Endothelial cell of umbilical vein (primary cell): ENCODE measurements at regions not wholly inside any gene's neighbourhood (a gene's known extent, or its start where the extent isn't known, plus 50 kb on each side); places are given as distances from the start of the nearest gene placed in this dataset.

Experiments used
- BruUV-seq: library from RNA; stranded (reverse); fragments of 400-500 nt; replicated peaks from 2 replicates; lab custom pipeline; 2021; lab: Mats Ljungman, UMichigan
- CTCF ChIA-PET: fragments of 300-600, 350-600 bp; sonication (Branson Sonifier 250); formaldehyde crosslinking; loops from one replicate; lab custom pipeline; 2021; ENCODE audit warnings: antibody characterized with exemption, inconsistent platforms; lab: Charles Lee
- POLR2A ChIA-PET: fragments of 300-600, 350-600 bp; sonication (Branson Sonifier 250); formaldehyde crosslinking; loops from one replicate; lab custom pipeline; 2021; ENCODE audit warnings: antibody characterized with exemption, inconsistent platforms; lab: Charles Lee
- DNase-seq: peaks from one replicate; pipeline ENCODE4 v3.0.0-alpha.2; 2011; ENCODE audit warnings: low read depth, low spot score
- FAIRE-seq: peaks from 2 replicates; lab custom pipeline; 2011; peaks lifted over from hg19 to GRCh38; lab: Jason Lieb, UNC
- H2AFZ ChIP-seq: 2 replicates; pipeline ENCODE4 v1.6.0; 2012; ENCODE audit warnings: low read depth, low read length, control low read depth, inconsistent platforms
- H3K27ac ChIP-seq: 2 replicates; pipeline ENCODE4 v1.5.1; 2011; ENCODE audit warnings: low read depth, mild to moderate bottlenecking, control low read depth, low read length, moderate library complexity; ENCODE audit not compliant: insufficient read depth
- H3K27me3 ChIP-seq, 2 experiments: 2 replicates each; pipeline versions ENCODE4 v1.6.0 to v1.6.1; 2011; ENCODE audit warnings: low read length in 2 of 2, mixed read lengths in 1 of 2; ENCODE audit not compliant: control insufficient read depth in 2 of 2, insufficient read depth in 2 of 2
- H3K36me3 ChIP-seq, 2 experiments: 2 replicates in 1 of 2; 3 replicates in 1 of 2; pipeline ENCODE4 v1.5.1; 2011; ENCODE audit warnings: low read length in 2 of 2, mild to moderate bottlenecking in 1 of 2, moderate library complexity in 1 of 2; ENCODE audit not compliant: control insufficient read depth in 2 of 2, insufficient read depth in 2 of 2; ENCODE audit errors: extremely low read depth in 1 of 2
- H3K4me1 ChIP-seq: 3 replicates; pipeline ENCODE4 v1.5.1; 2011; ENCODE audit warnings: mild to moderate bottlenecking, low read length; ENCODE audit not compliant: control insufficient read depth, insufficient read depth; ENCODE audit errors: extremely low read depth
- H3K4me2 ChIP-seq: 2 replicates; pipeline ENCODE4 v1.6.1; 2011; ENCODE audit warnings: low read length, control low read depth, mixed read lengths; ENCODE audit not compliant: insufficient read depth
- H3K4me3 ChIP-seq, 3 experiments: fragments of 200-600 bp in 1 of 3; sonication (generic), shearing (Covaris generic) in 1 of 3; replicated peaks in 1 of 3; 2 replicates each; pipeline ENCODE4 v1.5.1; 2011 to 2016; ENCODE audit warnings: control low read depth in 3 of 3, low read length in 3 of 3, mild to moderate bottlenecking in 2 of 3, inconsistent platforms in 1 of 3, low read depth in 1 of 3, moderate library complexity in 1 of 3; ENCODE audit not compliant: insufficient read depth in 1 of 3
- H3K79me2 ChIP-seq: 2 replicates; pipeline ENCODE4 v1.6.0; 2012; ENCODE audit warnings: low read length, inconsistent platforms; ENCODE audit not compliant: control insufficient read depth, insufficient read depth
- H3K9ac ChIP-seq: replicated peaks from 2 replicates; pipeline ENCODE3; 2011; ENCODE audit warnings: low read length, control low read depth; ENCODE audit not compliant: insufficient read depth; ENCODE audit errors: extremely low read depth
- H3K9me1 ChIP-seq: replicated peaks from 3 replicates; pipeline ENCODE4 v1.6.0; 2011; ENCODE audit warnings: mild to moderate bottlenecking, low read length; ENCODE audit not compliant: control insufficient read depth, insufficient read depth; ENCODE audit errors: extremely low read depth
- H3K9me3 ChIP-seq: replicated peaks from 2 replicates; pipeline ENCODE4 v1.5.1; 2012; ENCODE audit warnings: low read length, inconsistent platforms; ENCODE audit not compliant: control insufficient read depth, insufficient read depth
- H4K20me1 ChIP-seq: replicated peaks from 2 replicates; pipeline ENCODE3; 2011; ENCODE audit warnings: mild to moderate bottlenecking, low read length; ENCODE audit not compliant: control insufficient read depth, insufficient read depth; ENCODE audit errors: extremely low read depth
- CTCF ChIP-seq, 2 donors: IDR thresholded peaks; 1 replicate in 1 of 2; 2 replicates in 1 of 2; pipeline ENCODE4 v1.5.1; 2011; ENCODE audit warnings: low read length in 2 of 2, mild to moderate bottlenecking in 2 of 2, moderate library complexity in 2 of 2, control low read depth in 1 of 2, inconsistent platforms in 1 of 2, low read depth in 1 of 2; ENCODE audit not compliant: insufficient read depth in 1 of 2; ENCODE audit errors: extremely low read depth in 1 of 2
- EZH2 ChIP-seq: IDR thresholded peaks from 2 replicates; pipeline ENCODE4 v1.6.1; 2012; ENCODE audit warnings: borderline replicate concordance, low read depth, mild to moderate bottlenecking, moderate library complexity, low read length, inconsistent platforms; ENCODE audit not compliant: severe bottlenecking
- FOS ChIP-seq: IDR thresholded peaks from 2 replicates; pipeline ENCODE4 v1.6.1; 2011; ENCODE audit warnings: mild to moderate bottlenecking, low read length, moderate library complexity, borderline replicate concordance; ENCODE audit not compliant: insufficient read depth
- GATA2 ChIP-seq: IDR thresholded peaks from 2 replicates; pipeline ENCODE4 v1.7.0; 2011; ENCODE audit warnings: low read depth, mild to moderate bottlenecking, moderate library complexity, mixed read lengths, low read length; ENCODE audit not compliant: insufficient read length, insufficient read depth
- JUN ChIP-seq: IDR thresholded peaks from 2 replicates; pipeline ENCODE4 v1.6.1; 2011; ENCODE audit warnings: borderline replicate concordance, low read depth; ENCODE audit not compliant: insufficient read length, insufficient read depth
- MYC ChIP-seq: IDR thresholded peaks from one replicate; pipeline ENCODE4 v1.6.1; 2011; ENCODE audit warnings: mild to moderate bottlenecking, low read depth, low read length
- POLR2A ChIP-seq: IDR thresholded peaks from 2 replicates; pipeline ENCODE4 v1.6.1; 2012; ENCODE audit warnings: low read depth, mild to moderate bottlenecking, control low read depth, low read length
- POLR2AphosphoS5 ChIP-seq: IDR thresholded peaks from 2 replicates; pipeline ENCODE4 v1.6.1; 2012; ENCODE audit warnings: low read depth, mild to moderate bottlenecking, control low read depth, low read length, moderate library complexity; ENCODE audit not compliant: insufficient read depth
- dilution Hi-C: fragments of 300-500 bp; cut with MboI; formaldehyde crosslinking; loops from one replicate; pipeline ENCODE4 v1.15.0; 2019; ENCODE audit warnings: low sequenced_read_pairs; ENCODE audit not compliant: extremely low pct_ligation_motif_present
- intact Hi-C: fragments of 100-400 bp; cut with micrococcal nuclease; formaldehyde crosslinking; loops from one replicate; pipeline ENCODE4 v1.10.0; 2022
- TF ChIP-seq, protein P1 (sequence below): IDR thresholded peaks from 2 replicates; pipeline ENCODE4 v1.6.1; 2011; ENCODE audit not compliant: insufficient read depth, insufficient read length

DNA sequence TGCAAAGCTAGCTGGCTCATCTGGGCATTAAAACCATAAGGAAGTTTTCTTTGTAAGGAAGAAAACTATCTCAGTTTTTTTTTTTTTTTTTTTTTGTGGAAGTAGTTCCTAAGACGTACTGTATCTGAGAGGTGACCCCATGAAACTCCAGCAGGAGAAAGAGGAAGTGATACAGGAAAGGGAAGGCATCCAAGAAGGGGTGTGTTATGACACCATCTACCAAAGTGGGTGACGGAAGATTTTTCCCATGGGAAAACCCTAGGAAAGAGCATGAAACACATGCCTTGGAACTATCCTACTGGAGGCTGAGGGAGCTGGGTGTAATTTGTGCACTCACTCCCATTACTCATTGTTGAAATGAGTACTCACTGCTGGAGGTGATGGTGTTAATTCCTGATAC is 63.8 kb upstream of the ARHGAP20 start:
- H2AFZ ChIP-seq = peak overlapping the region; percentile 63
- H3K4me2 ChIP-seq = no peak overlapping the region
- H3K4me3 ChIP-seq = no peak overlapping the region
- intact Hi-C loops (loop anchor here (2.0 to 5.0 kb wide), 3 partner anchors 19 to 64 kb away; partner anchors contain the start of gene ARHGAP20), dilution Hi-C loops (no loop called here)
- H3K9ac ChIP-seq = no peak overlapping the region
- H3K79me2 ChIP-seq = no peaks in the 10 kb centered on the region
- no peaks in the 10 kb centered on the region for H3K27me3 ChIP-seq
- DNase-seq (peak; percentile 81), FAIRE-seq (no peak)
- H3K36me3 ChIP-seq = no peaks in the 10 kb centered on the region
- ChIA-PET CTCF (interaction anchor here (1.6 to 3.4 kb wide), 3 partner anchors 13 to 19 kb away, joined by 4 to 11 read pairs (median 4); no protein-coding TSS in a partner anchor), POLR2A (no interaction called here)
- no TSS peak for BruUV-seq
- H3K27ac ChIP-seq = no peak overlapping the region
- TF ChIP-seq FOS = no peak
- TF ChIP-seq CTCF (IDR thresholded peaks at IDR 0.05; ENCODE audit: extremely low read depth in 1 of 2, insufficient read depth in 1 of 2, low read depth in 1 of 2, low read length in 2 of 2) = no peak
- TF ChIP-seq GATA2 = no peak
- no peak for TF ChIP-seq POLR2AphosphoS5
- no peak for TF ChIP-seq JUN
- TF ChIP-seq MYC = no peak
- no peak for TF ChIP-seq POLR2A
- TF ChIP-seq EZH2 = no peak
- TF ChIP-seq, protein P1, sequence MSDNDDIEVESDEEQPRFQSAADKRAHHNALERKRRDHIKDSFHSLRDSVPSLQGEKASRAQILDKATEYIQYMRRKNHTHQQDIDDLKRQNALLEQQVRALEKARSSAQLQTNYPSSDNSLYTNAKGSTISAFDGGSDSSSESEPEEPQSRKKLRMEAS = no peak
- peaks cover 21% of the 10 kb centered on the region for H3K4me1 ChIP-seq
- H3K9me1 ChIP-seq = no peaks in the 10 kb centered on the region
- peaks cover 2% of the 10 kb centered on the region for H3K9me3 ChIP-seq
- H4K20me1 ChIP-seq = no peaks in the 10 kb centered on the region
